ENCODE measurements at regions not wholly inside any gene's neighbourhood (a gene's known extent, or its start where the extent isn't known, plus 50 kb on each side); places are given as distances from the start of the nearest gene placed in this dataset.

DNA sequence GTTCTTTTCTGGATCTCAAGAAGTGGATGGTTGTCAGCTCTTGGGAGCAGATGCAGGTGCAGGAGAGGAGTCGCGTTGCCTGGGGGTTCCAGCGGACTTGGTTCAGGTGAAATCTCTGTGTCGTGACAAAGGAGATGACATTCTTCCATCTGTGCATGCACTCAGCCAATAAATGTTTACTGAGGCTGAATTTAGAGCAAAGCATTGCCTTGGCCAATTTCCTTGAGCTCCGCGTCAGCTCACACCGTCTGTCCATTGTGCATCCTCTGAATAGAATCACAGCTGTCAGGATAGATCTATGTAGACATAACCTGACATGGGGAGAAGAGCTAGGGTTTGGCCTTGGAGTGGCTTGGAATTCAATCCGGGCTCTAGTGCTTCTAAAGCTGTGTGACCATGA, 343.7 kb downstream of the GLRX3 start:
- TF ChIP-seq ETS1 (IDR thresholded peaks at IDR 0.05) (no peak), CTCF (conservative IDR thresholded peaks at IDR 0.05; ENCODE audit: low read depth in 2 of 2) (no peak), EZH2phosphoT487 (IDR thresholded peaks at IDR 0.05; ENCODE audit: unreplicated experiment) (no peak), EZH2 (IDR thresholded peaks at IDR 0.05; ENCODE audit: low read depth, unreplicated experiment) (no peak), STAT1 (IDR thresholded peaks at IDR 0.05; ENCODE audit: unreplicated experiment) (no peak), ZNF331 (CRISPR knock-in tag; IDR thresholded peaks at IDR 0.05; ENCODE audit: low read depth) (no peak), POLR2AphosphoS5 (IDR thresholded peaks at IDR 0.05; ENCODE audit: low read depth) (no peak), CREB1 (CRISPR knock-in tag; IDR thresholded peaks at IDR 0.05; ENCODE audit: low read depth) (no peak), ZNF114 (CRISPR knock-in tag; IDR thresholded peaks at IDR 0.05) (no peak)

All from GM23338 (cell line).